Loucy (cell line): ENCODE measurements at regions not wholly inside any gene's neighbourhood (a gene's known extent, or its start where the extent isn't known, plus 50 kb on each side); places are given as distances from the start of the nearest gene placed in this dataset.

Experiments used
- H2AFZ ChIP-seq: fragments of 200-600 bp; sonication (generic); 2 replicates; pipeline ENCODE4 v1.6.0; 2016; ENCODE audit warnings: antibody characterized with exemption, mild to moderate bottlenecking, low read length, moderate library complexity
- H3F3A ChIP-seq: fragments of 200-600 bp; 2 replicates; pipeline ENCODE4 v1.6.0; 2016; ENCODE audit warnings: antibody characterized with exemption, low read depth, mild to moderate bottlenecking
- H3K27me3 ChIP-seq: fragments of 200-600 bp; sonication (generic); 2 replicates; pipeline ENCODE4 v1.6.1; 2014; ENCODE audit warnings: low read length, mild to moderate bottlenecking; ENCODE audit not compliant: insufficient read depth, poor library complexity, severe bottlenecking
- H3K36me3 ChIP-seq: fragments of 200-600 bp; sonication (generic); 2 replicates; pipeline ENCODE4 v1.6.1; 2016; ENCODE audit warnings: low read length; ENCODE audit not compliant: insufficient read depth
- H3K4me1 ChIP-seq: fragments of 200-600 bp; sonication (generic); 2 replicates; pipeline ENCODE4 v1.5.1; 2014; ENCODE audit warnings: low read length, mild to moderate bottlenecking; ENCODE audit not compliant: insufficient read depth, poor library complexity, severe bottlenecking
- H3K4me2 ChIP-seq: fragments of 200-600 bp; sonication (generic); 2 replicates; pipeline ENCODE4 v1.6.0; 2014; ENCODE audit warnings: antibody characterized with exemption, low read length, low read depth, mild to moderate bottlenecking; ENCODE audit not compliant: poor library complexity, severe bottlenecking
- H3K4me3 ChIP-seq: fragments of 200-600 bp; sonication (generic); 2 replicates; pipeline ENCODE4 v1.5.1; 2014; ENCODE audit warnings: low read length, mild to moderate bottlenecking, mixed read lengths; ENCODE audit not compliant: poor library complexity, severe bottlenecking
- H3K79me2 ChIP-seq: fragments of 200-600 bp; sonication (generic); 2 replicates; pipeline ENCODE4 v1.6.1; 2014; ENCODE audit warnings: low read length; ENCODE audit not compliant: insufficient read depth
- H3K9ac ChIP-seq: fragments of 200-600 bp; sonication (generic); 2 replicates; pipeline ENCODE4 v1.6.0; 2014; ENCODE audit warnings: mild to moderate bottlenecking, low read depth, low read length, moderate library complexity; ENCODE audit not compliant: poor library complexity, severe bottlenecking
- H3K9me2 ChIP-seq: fragments of 200-600 bp; sonication (generic); replicated peaks from 2 replicates; pipeline ENCODE4 v1.6.1; 2016; ENCODE audit warnings: low read depth, low read length, mixed read lengths
- H3K9me3 ChIP-seq: fragments of 200-600 bp; sonication (generic); 2 replicates; pipeline ENCODE4 v1.6.1; 2014; ENCODE audit warnings: mild to moderate bottlenecking, antibody characterized with exemption, low read length, low read depth; ENCODE audit not compliant: insufficient read depth
- H4K20me1 ChIP-seq: fragments of 200-600 bp; sonication (generic); 2 replicates; pipeline ENCODE4 v1.6.0; 2014; ENCODE audit warnings: antibody characterized with exemption, low read length, mild to moderate bottlenecking; ENCODE audit not compliant: insufficient read depth, poor library complexity, severe bottlenecking
- EZH2phosphoT487 ChIP-seq: fragments of 200-600 bp; IDR thresholded peaks from 2 replicates; pipeline ENCODE4 v1.6.1; 2018; ENCODE audit warnings: antibody characterized with exemption, mild to moderate bottlenecking, moderate library complexity, borderline replicate concordance
- TF ChIP-seq, protein P1 (sequence below): fragments of 200-600 bp; sonication (generic); conservative IDR thresholded peaks from 2 replicates; pipeline ENCODE4 v1.5.1; 2014; ENCODE audit warnings: mild to moderate bottlenecking, antibody characterized with exemption, low read length

GRCh38 chr14:53273671-53274072 lies 120.5 kb upstream of the DDHD1 start:
- Histone ChIP-seq H3K27me3 (no peaks in the 10 kb centered on the region), H3K9ac (no peak overlapping the region), H3K79me2 (no peaks in the 10 kb centered on the region), H3K9me2 (no peaks in the 10 kb centered on the region), H3K4me3 (no peak overlapping the region), H4K20me1 (no peaks in the 10 kb centered on the region), H3F3A (no peaks in the 10 kb centered on the region), H3K4me2 (no peak overlapping the region), H3K36me3 (no peaks in the 10 kb centered on the region), H3K9me3 (no peaks in the 10 kb centered on the region), H3K4me1 (no peaks in the 10 kb centered on the region), H2AFZ (no peak overlapping the region)
- no peak for TF ChIP-seq EZH2phosphoT487
- TF ChIP-seq, protein P1, sequence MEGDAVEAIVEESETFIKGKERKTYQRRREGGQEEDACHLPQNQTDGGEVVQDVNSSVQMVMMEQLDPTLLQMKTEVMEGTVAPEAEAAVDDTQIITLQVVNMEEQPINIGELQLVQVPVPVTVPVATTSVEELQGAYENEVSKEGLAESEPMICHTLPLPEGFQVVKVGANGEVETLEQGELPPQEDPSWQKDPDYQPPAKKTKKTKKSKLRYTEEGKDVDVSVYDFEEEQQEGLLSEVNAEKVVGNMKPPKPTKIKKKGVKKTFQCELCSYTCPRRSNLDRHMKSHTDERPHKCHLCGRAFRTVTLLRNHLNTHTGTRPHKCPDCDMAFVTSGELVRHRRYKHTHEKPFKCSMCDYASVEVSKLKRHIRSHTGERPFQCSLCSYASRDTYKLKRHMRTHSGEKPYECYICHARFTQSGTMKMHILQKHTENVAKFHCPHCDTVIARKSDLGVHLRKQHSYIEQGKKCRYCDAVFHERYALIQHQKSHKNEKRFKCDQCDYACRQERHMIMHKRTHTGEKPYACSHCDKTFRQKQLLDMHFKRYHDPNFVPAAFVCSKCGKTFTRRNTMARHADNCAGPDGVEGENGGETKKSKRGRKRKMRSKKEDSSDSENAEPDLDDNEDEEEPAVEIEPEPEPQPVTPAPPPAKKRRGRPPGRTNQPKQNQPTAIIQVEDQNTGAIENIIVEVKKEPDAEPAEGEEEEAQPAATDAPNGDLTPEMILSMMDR: no peak

DNA sequence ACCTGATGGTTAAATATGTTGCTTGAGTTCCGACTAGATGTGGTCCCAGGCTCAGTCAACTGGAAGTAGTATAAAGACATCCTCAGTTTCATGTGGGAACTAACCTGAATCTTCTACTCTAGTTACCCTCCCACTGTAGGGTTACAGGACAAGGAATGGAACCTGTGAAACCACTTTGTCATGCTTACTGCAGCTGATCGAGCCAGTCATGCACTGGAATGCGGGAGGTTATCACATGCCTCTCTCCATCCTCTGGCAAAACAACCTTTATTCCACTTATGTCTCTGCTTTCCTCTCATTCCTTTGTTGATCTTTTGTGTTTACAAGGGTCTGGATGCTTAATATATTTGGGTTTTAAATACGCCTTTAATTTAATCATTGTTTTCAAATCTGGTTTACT lies 111.9 kb upstream of the DDHD1 start:
- Histone ChIP-seq H3K9ac (no peak overlapping the region), H3K4me3 (no peak overlapping the region), H3K4me1 (no peaks in the 10 kb centered on the region), H3K27me3 (no peaks in the 10 kb centered on the region), H3K79me2 (no peaks in the 10 kb centered on the region), H3K4me2 (no peak overlapping the region), H4K20me1 (no peaks in the 10 kb centered on the region), H3F3A (no peaks in the 10 kb centered on the region), H3K9me3 (no peaks in the 10 kb centered on the region), H3K9me2 (no peaks in the 10 kb centered on the region), H2AFZ (no peak overlapping the region), H3K36me3 (no peaks in the 10 kb centered on the region)
- TF ChIP-seq, protein P1: no peak
- TF ChIP-seq EZH2phosphoT487: no peak

GRCh38 chr14:53260928-53261327 lies 107.8 kb upstream of the DDHD1 start:
- no peaks in the 10 kb centered on the region for H3K4me1 ChIP-seq
- no peaks in the 10 kb centered on the region for H3K36me3 ChIP-seq
- H3K4me3 ChIP-seq: no peak overlapping the region
- no peak overlapping the region for H3K4me2 ChIP-seq
- no peaks in the 10 kb centered on the region for H3K27me3 ChIP-seq
- H3K9me2 ChIP-seq: no peaks in the 10 kb centered on the region
- 0 out of 2 replicates have a peak, but pooled peaks cover 2% of the 10 kb centered on the region for H3K9me3 ChIP-seq
- no peak for TF ChIP-seq EZH2phosphoT487
- TF ChIP-seq, protein P1: no peak
- H2AFZ ChIP-seq: no peak overlapping the region
- no peaks in the 10 kb centered on the region for H4K20me1 ChIP-seq
- no peaks in the 10 kb centered on the region for H3K79me2 ChIP-seq
- H3F3A ChIP-seq: no peaks in the 10 kb centered on the region
- no peak overlapping the region for H3K9ac ChIP-seq
